NCI-H128 (cell line): ENCODE measurements at regions not wholly inside any gene's neighbourhood (a gene's known extent, or its start where the extent isn't known, plus 50 kb on each side); places are given as distances from the start of the nearest gene placed in this dataset.
A peak's percentile ranks its signal among the peaks of the same experiment; 100 is the strongest.
"Not testable (repeated sequence)": the region's sequence is repeated elsewhere in the genome, so short reads cannot be mapped to it uniquely, and the experiment has no call there.

Experiments
- DNase-seq: peaks from one replicate; lab custom pipeline; 2025; ENCODE audit not compliant: unreplicated experiment; lab: John Stamatoyannopoulos, UW

DNA sequence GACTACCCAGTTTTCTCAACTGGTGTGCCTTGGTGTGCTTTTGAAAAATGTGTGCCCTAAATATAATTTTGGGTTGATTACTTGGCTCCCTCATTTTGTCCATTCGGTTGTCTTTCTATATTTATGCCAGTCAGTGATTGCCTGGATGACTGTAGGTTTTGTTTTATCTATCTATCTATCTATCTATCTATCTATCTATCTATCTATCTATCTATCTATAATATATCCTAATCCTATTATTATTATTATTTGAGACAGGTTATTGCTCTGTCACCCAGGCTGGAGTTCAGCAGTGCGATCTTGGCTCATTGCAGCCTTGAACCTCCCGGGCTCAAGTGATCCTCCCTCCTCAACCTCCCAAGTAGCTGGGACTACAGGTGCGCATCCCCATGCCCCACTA, 111.4 kb upstream of the GRK3 start:
- DNase-seq, result no peak

DNA sequence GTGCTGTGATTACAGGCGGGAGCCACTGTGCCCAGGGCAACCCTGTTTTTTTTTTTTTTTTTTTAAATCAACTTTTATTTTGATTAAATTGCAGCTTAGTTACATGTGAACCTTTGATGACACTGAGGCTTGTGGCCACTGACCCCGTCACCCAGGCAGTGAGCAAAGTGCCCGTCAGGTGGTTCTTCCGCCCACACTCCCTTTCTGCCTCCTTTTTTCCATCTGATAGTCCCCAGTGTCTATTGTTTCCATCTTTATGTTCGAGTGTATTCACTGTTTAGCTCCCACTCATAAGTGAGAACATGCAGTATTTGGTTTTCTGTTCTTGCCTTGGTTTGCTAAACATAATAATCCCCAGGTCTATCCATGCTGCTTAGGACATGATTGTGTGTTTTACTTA, 110.9 kb upstream of the GRK3 start:
- DNase-seq, result no peak

GRCh38 chr22:25456300-25457043, 108.0 kb upstream of the GRK3 start:
- not testable (repeated sequence) for DNase-seq

DNA sequence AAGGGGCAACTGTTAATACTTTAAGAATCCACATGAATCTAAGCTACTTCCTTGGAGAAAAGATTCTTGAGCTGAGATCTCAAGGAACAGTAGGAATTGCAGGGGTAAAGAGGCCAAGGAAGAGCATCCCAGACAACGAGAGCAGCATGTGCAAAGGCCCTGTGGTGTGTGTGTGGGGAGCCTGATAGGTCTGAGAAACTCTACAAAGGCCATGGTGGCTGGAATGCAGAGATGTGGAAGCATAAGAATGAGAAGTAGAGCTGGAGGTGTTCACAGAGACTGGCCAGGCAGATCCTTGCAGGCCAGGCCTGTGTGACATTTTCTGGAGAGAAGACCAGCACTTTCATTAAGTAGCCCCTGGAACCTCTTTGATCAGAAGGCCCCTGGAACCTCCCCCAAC, 105.8 kb upstream of the GRK3 start:
- DNase-seq, result not testable (repeated sequence)

- DNase-seq, result not testable (repeated sequence)
These were observed 103.8 kb upstream of the GRK3 start for GRCh38 chr22:25460682-25461081.

- no peak for DNase-seq
These were observed 103.2 kb upstream of the GRK3 start for GRCh38 chr22:25461301-25461700.

DNA sequence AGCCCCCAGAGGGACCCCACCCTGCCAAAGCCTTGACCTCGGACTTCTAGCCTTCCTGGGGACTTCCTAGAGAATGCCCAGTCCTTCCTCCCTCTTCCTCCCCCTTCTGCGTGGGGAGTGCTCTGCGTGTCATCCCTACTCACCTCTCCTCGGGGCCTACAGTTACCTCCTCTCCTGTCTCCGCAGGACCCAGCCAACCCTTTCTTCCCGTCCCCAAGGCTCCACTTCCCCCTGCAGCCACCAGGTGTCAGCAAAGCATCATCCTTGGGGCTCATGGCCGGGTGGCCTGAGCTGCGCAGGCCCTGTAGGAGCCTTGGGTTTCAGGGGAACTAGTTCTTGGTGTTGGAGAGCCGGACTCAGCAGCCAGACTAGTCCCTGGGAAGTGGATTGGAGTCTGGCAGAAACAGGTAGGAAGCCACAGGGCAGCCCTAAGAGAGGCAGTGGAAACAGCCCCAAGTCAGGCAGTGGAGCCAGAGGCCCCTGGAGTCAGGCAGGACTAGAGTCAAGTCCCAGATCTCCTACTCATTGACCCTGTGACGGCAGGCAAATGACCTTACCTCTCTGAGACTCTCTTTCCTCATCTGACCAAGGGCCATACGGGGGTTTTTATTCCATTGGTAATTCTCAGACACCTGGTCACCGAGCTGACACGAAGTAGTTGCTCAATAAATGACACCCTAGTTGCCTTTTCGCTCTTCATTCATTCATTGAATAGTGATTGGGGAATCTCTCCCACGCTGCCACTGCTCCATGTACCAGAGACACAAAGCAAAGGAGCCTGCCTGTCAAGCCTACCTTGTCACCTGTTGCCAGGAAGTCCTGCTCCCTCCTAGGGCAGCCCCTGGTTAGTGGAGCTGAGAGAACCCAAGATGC, 101.8 kb upstream of the GRK3 start:
- peak; percentile 50 for DNase-seq

DNA sequence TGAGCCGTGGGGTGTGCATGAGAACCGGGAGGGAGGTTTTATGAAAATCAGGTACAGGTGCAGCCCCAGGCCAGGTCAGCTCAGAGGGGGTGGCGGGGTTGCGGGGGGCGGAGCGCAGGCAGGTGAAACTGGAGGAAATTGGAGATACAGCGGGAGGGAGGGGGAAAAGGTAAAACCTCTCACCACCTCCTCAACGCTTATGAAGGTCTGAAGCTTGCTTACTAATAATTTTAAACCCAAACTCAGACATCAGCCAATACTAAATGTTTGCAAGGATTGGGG, 101.2 kb upstream of the GRK3 start:
- not testable (repeated sequence) for DNase-seq

- not testable (repeated sequence) for DNase-seq
These were observed 100.1 kb upstream of the GRK3 start for GRCh38 chr22:25464326-25464725.

GRCh38 chr22:25465949-25466348, 98.5 kb upstream of the GRK3 start:
- no peak for DNase-seq

GRCh38 chr22:25472382-25472781, 92.1 kb upstream of the GRK3 start:
- no peak for DNase-seq

DNA sequence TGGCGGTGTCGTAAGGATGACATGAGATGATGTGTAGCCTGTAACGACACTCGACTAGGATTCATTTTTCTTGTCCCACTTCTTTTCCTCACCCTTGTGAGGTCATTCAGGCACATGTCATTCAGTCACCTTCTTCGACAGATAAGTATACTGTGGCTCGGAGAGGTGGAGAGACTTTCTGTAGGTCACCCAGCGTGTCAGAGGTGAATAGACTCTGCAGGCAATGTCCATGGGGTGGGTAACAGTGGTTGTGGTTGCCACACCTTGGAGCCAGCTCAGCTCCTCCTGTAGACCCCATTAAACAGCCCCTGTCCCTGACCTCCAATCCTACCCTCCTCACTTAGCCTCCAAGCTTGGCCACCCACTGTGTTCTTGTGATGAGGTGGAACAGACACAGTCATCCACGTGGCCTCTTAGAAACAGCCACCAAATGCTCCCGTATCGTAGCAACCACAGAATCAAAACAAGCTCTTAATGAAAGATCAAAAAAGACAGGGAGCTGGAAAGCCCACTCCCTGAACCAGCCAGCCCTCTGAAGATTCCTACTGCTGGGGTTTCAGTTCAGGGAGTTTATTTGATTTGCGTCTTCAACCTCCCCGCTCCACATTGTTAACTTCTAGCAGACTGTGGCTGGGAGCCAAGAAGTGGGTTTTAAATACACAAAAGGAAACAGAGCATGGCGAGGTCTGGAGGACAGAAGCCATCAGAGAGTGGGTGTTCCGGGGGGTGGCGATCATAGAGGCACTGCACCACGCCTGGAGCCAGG, 89.0 kb upstream of the GRK3 start:
- peak; percentile 66 for DNase-seq

DNA sequence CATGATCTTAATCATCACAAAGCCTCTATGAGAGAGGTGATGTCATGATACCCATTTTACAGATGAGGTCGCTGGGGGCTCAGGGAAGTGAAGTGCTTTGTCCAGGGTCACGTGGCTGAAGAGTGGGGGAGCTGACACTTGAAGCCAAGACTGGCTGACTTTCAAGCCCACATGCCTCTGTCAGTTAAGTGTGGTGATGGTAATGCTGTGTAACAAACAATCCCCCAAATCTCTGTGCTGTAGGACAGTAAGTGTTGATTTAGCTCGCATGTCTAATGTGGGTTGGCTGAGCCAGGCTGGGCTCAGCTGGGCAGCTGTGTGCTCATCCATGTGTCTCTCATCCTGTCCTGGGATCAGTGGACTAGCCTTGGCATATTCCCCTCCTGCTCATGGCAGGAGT, 87.1 kb upstream of the GRK3 start:
- DNase-seq, result no peak

GRCh38 chr22:25478111-25478510, 86.4 kb upstream of the GRK3 start:
- no peak for DNase-seq

GRCh38 chr22:25478528-25478927, 85.9 kb upstream of the GRK3 start:
- no peak for DNase-seq

GRCh38 chr22:25480868-25481267, 83.6 kb upstream of the GRK3 start:
- DNase-seq, result not testable (repeated sequence)

GRCh38 chr22:25482091-25482760, 82.2 kb upstream of the GRK3 start:
- no peak for DNase-seq

- DNase-seq, result no peak
These were observed 81.4 kb upstream of the GRK3 start for GRCh38 chr22:25482868-25483639.

GRCh38 chr22:25483931-25484330, 80.5 kb upstream of the GRK3 start:
- no peak for DNase-seq

- no peak for DNase-seq
These were observed 79.8 kb upstream of the GRK3 start for GRCh38 chr22:25484521-25485315.
